HL-60/S4 treated with retinoic acid at 250 ng/mL for 4 days and 3 days (cell line): ENCODE measurements at regions not wholly inside any gene's neighbourhood (a gene's known extent, or its start where the extent isn't known, plus 50 kb on each side); places are given as distances from the start of the nearest gene placed in this dataset.
"Not testable (repeated sequence)": the region's sequence is repeated elsewhere in the genome, so short reads cannot be mapped to it uniquely, and the experiment has no call there.

Experiments used
- in situ Hi-C: fragments of 300-500 bp; cut with MboI; formaldehyde crosslinking; loops from 2 replicates; pipeline ENCODE4 v1.7.0; 2022; ENCODE audit warnings: low sequenced_read_pairs

GRCh38 chr10:4279655-4280054, 494.6 kb upstream of the KLF6 start:
- in situ Hi-C loops, result no loop called here

- in situ Hi-C loops, result no loop called here
Measured at GRCh38 chr10:4278186-4278585, 493.2 kb upstream of the KLF6 start.

GRCh38 chr10:4276151-4276550, 491.1 kb upstream of the KLF6 start:
- in situ Hi-C loops, result no loop called here

GRCh38 chr10:4274671-4275070, 489.7 kb upstream of the KLF6 start:
- in situ Hi-C loops, result not testable (repeated sequence)

- in situ Hi-C loops, result no loop called here
Measured at GRCh38 chr10:4271193-4271592, 486.2 kb upstream of the KLF6 start.

- in situ Hi-C loops, result no loop called here
Measured at GRCh38 chr10:4270116-4270515, 485.1 kb upstream of the KLF6 start.

GRCh38 chr10:4268490-4268889, 483.5 kb upstream of the KLF6 start:
- in situ Hi-C loops, result not testable (repeated sequence)

- in situ Hi-C loops, result no loop called here
Measured at GRCh38 chr10:4267086-4267773, 482.2 kb upstream of the KLF6 start.

GRCh38 chr10:4266416-4267085, 481.5 kb upstream of the KLF6 start:
- in situ Hi-C loops, result no loop called here

- in situ Hi-C loops, result no loop called here
Measured at GRCh38 chr10:4265964-4266363, 481.0 kb upstream of the KLF6 start.

- in situ Hi-C loops, result no loop called here
Measured at GRCh38 chr10:4264209-4264865, 479.3 kb upstream of the KLF6 start.

- in situ Hi-C loops, result no loop called here
Measured at GRCh38 chr10:4263601-4263921, 478.6 kb upstream of the KLF6 start.

- in situ Hi-C loops, result no loop called here
Measured at GRCh38 chr10:4262870-4263600, 478.0 kb upstream of the KLF6 start.

GRCh38 chr10:4262449-4262848, 477.4 kb upstream of the KLF6 start:
- in situ Hi-C loops, result no loop called here

GRCh38 chr10:4260483-4261124, 475.6 kb upstream of the KLF6 start:
- in situ Hi-C loops, result no loop called here

- in situ Hi-C loops, result no loop called here
Measured at GRCh38 chr10:4257939-4258465, 473.0 kb upstream of the KLF6 start.

- in situ Hi-C loops, result no loop called here
Measured at GRCh38 chr10:4256971-4257370, 472.0 kb upstream of the KLF6 start.

- in situ Hi-C loops, result no loop called here
Measured at GRCh38 chr10:4255751-4256150, 470.7 kb upstream of the KLF6 start.

GRCh38 chr10:4254101-4254994, 469.3 kb upstream of the KLF6 start:
- in situ Hi-C loops, result no loop called here

- in situ Hi-C loops, result no loop called here
Measured at GRCh38 chr10:4252701-4253100, 467.7 kb upstream of the KLF6 start.
